ENCODE measurements at regions not wholly inside any gene's neighbourhood (a gene's known extent, or its start where the extent isn't known, plus 50 kb on each side); places are given as distances from the start of the nearest gene placed in this dataset.

- Histone ChIP-seq H3K4me3 (ENCODE audit: low read depth, low read length, poor library complexity, severe bottlenecking) (no peak overlapping the region), H3K9me2 (ENCODE audit: low read depth, low read length) (no peaks in the 10 kb centered on the region), H3K36me3 (ENCODE audit: insufficient read depth, low read length) (no peaks in the 10 kb centered on the region), H3K4me2 (ENCODE audit: low read length) (no peak overlapping the region), H3K9ac (ENCODE audit: low read length) (no peak overlapping the region), H3K27ac (ENCODE audit: low read depth, low read length, poor library complexity, severe bottlenecking) (no peak overlapping the region), H3F3A (ENCODE audit: insufficient read depth, low read length) (no peaks in the 10 kb centered on the region), H3K27me3 (ENCODE audit: insufficient read depth, low read length) (no peaks in the 10 kb centered on the region), H2AFZ (ENCODE audit: low read length) (no peak overlapping the region), H3K4me1 (ENCODE audit: insufficient read depth, low read length, severe bottlenecking) (no peaks in the 10 kb centered on the region), H3K9me3 (ENCODE audit: low read length) (no peaks in the 10 kb centered on the region), H3K79me2 (ENCODE audit: insufficient read depth, low read length) (no peaks in the 10 kb centered on the region), H4K20me1 (ENCODE audit: insufficient read depth, low read length) (no peaks in the 10 kb centered on the region)
- TF ChIP-seq CTCF (IDR thresholded peaks at IDR 0.05; ENCODE audit: low read length) = no peak
- no peak for TF ChIP-seq EZH2 (IDR thresholded peaks at IDR 0.05; ENCODE audit: borderline replicate concordance, low read length)
These were observed 190.0 kb downstream of the BMP4 start for GRCh38 chr14:53766601-53767000.

GRCh38 chr14:53766106-53766505 is 190.5 kb downstream of the BMP4 start:
- Histone ChIP-seq H3K4me1 (ENCODE audit: insufficient read depth, low read length, severe bottlenecking) (no peaks in the 10 kb centered on the region), H3K9ac (ENCODE audit: low read length) (no peak overlapping the region), H3K27me3 (ENCODE audit: insufficient read depth, low read length) (no peaks in the 10 kb centered on the region), H3K9me3 (ENCODE audit: low read length) (no peaks in the 10 kb centered on the region), H3K4me3 (ENCODE audit: low read depth, low read length, poor library complexity, severe bottlenecking) (no peak overlapping the region), H2AFZ (ENCODE audit: low read length) (no peak overlapping the region), H3K27ac (ENCODE audit: low read depth, low read length, poor library complexity, severe bottlenecking) (no peak overlapping the region), H3K36me3 (ENCODE audit: insufficient read depth, low read length) (no peaks in the 10 kb centered on the region), H3K4me2 (ENCODE audit: low read length) (no peak overlapping the region), H4K20me1 (ENCODE audit: insufficient read depth, low read length) (no peaks in the 10 kb centered on the region), H3K9me2 (ENCODE audit: low read depth, low read length) (no peaks in the 10 kb centered on the region), H3F3A (ENCODE audit: insufficient read depth, low read length) (no peaks in the 10 kb centered on the region), H3K79me2 (ENCODE audit: insufficient read depth, low read length) (no peaks in the 10 kb centered on the region)
- TF ChIP-seq CTCF (IDR thresholded peaks at IDR 0.05; ENCODE audit: low read length) (no peak), EZH2 (IDR thresholded peaks at IDR 0.05; ENCODE audit: borderline replicate concordance, low read length) (no peak)

- H3K4me3 ChIP-seq (ENCODE audit: low read depth, low read length, poor library complexity, severe bottlenecking) = no peak overlapping the region
- no peaks in the 10 kb centered on the region for H3K9me2 ChIP-seq (ENCODE audit: low read depth, low read length)
- no peak overlapping the region for H3K9ac ChIP-seq (ENCODE audit: low read length)
- H3K27ac ChIP-seq (ENCODE audit: low read depth, low read length, poor library complexity, severe bottlenecking) = no peak overlapping the region
- H3K36me3 ChIP-seq (ENCODE audit: insufficient read depth, low read length) = no peaks in the 10 kb centered on the region
- TF ChIP-seq EZH2 (IDR thresholded peaks at IDR 0.05; ENCODE audit: borderline replicate concordance, low read length) = no peak
- no peak for TF ChIP-seq CTCF (IDR thresholded peaks at IDR 0.05; ENCODE audit: low read length)
- H3K27me3 ChIP-seq (ENCODE audit: insufficient read depth, low read length) = no peaks in the 10 kb centered on the region
- H3K4me1 ChIP-seq (ENCODE audit: insufficient read depth, low read length, severe bottlenecking) = no peaks in the 10 kb centered on the region
- no peaks in the 10 kb centered on the region for H4K20me1 ChIP-seq (ENCODE audit: insufficient read depth, low read length)
- no peak overlapping the region for H3K4me2 ChIP-seq (ENCODE audit: low read length)
- no peaks in the 10 kb centered on the region for H3K79me2 ChIP-seq (ENCODE audit: insufficient read depth, low read length)
- no peak overlapping the region for H2AFZ ChIP-seq (ENCODE audit: low read length)
- H3K9me3 ChIP-seq (ENCODE audit: low read length) = no peaks in the 10 kb centered on the region
- no peaks in the 10 kb centered on the region for H3F3A ChIP-seq (ENCODE audit: insufficient read depth, low read length)
These were observed 191.8 kb downstream of the BMP4 start for GRCh38 chr14:53764846-53765245.
